ENCODE measurements at regions not wholly inside any gene's neighbourhood (a gene's known extent, or its start where the extent isn't known, plus 50 kb on each side); places are given as distances from the start of the nearest gene placed in this dataset.

DNA sequence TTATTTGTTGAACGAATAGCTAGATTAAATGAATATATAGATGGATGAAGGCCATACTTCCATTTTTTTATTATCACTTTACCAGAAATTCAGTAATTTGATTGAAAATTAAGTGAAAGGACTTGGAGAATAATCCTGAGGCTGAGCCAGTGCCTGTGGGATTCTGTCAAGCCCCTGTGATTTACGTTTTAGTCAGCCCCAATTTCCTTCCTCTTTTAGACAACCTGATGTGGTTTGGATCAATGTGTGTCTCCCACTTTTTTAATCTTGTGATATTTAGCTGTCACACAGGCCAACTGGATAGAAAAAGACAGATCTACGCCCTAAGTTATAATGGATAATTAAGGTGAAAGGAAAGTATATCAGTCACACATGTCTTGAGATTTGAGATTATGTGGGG is 188.8 kb downstream of the EDN1 start:
- TF ChIP-seq CTCF (optimal IDR thresholded peaks at IDR 0.05 in 1 of 3, IDR thresholded peaks at IDR 0.05 in 1 of 3, conservative IDR thresholded peaks at IDR 0.05 in 1 of 3; ENCODE audit: extremely low read depth in 1 of 3, insufficient read depth in 2 of 3, low read length in 3 of 3) (no peak), EZH2 (IDR thresholded peaks at IDR 0.05; ENCODE audit: low read length) (no peak)
